ENCODE measurements at regions not wholly inside any gene's neighbourhood (a gene's known extent, or its start where the extent isn't known, plus 50 kb on each side); places are given as distances from the start of the nearest gene placed in this dataset.

GRCh38 chr2:19216676-19217602 is 141.5 kb downstream of the OSR1 start:
- H3K9me3 ChIP-seq (replicated peaks), result no peaks in the 10 kb centered on the region
- TF ChIP-seq CTCF (IDR thresholded peaks at IDR 0.05; ENCODE audit: borderline replicate concordance), result no peak
- H3K36me3 ChIP-seq, result no peaks in the 10 kb centered on the region
- H3K27ac ChIP-seq (replicated peaks), result no peak overlapping the region
- DNase-seq, result no peak
- no peak overlapping the region for H3K4me3 ChIP-seq
- H3K4me1 ChIP-seq, result no peaks in the 10 kb centered on the region
- intact Hi-C loops (cut with micrococcal nuclease), result no loop called here
- no peaks in the 10 kb centered on the region for H3K27me3 ChIP-seq (ENCODE audit: low read depth)

GRCh38 chr2:19216238-19216637 is 142.2 kb downstream of the OSR1 start:
- TF ChIP-seq CTCF (IDR thresholded peaks at IDR 0.05; ENCODE audit: borderline replicate concordance), result no peak
- no peaks in the 10 kb centered on the region for H3K4me1 ChIP-seq
- H3K27ac ChIP-seq (replicated peaks), result no peak overlapping the region
- intact Hi-C loops (cut with micrococcal nuclease), result no loop called here
- no peak overlapping the region for H3K4me3 ChIP-seq
- no peaks in the 10 kb centered on the region for H3K9me3 ChIP-seq (replicated peaks)
- H3K36me3 ChIP-seq, result no peaks in the 10 kb centered on the region
- no peaks in the 10 kb centered on the region for H3K27me3 ChIP-seq (ENCODE audit: low read depth)
- no peak for DNase-seq

- DNase-seq, result no peak
- Histone ChIP-seq H3K36me3 (no peaks in the 10 kb centered on the region), H3K9me3 (replicated peaks) (no peaks in the 10 kb centered on the region), H3K4me3 (no peak overlapping the region), H3K27me3 (ENCODE audit: low read depth) (no peaks in the 10 kb centered on the region), H3K4me1 (no peaks in the 10 kb centered on the region), H3K27ac (replicated peaks) (no peak overlapping the region)
- intact Hi-C loops (cut with micrococcal nuclease), result no loop called here
- TF ChIP-seq CTCF (IDR thresholded peaks at IDR 0.05; ENCODE audit: borderline replicate concordance), result no peak
Measured at GRCh38 chr2:19214682-19215391, 143.6 kb downstream of the OSR1 start.

GRCh38 chr2:19209575-19210341 is 148.7 kb downstream of the OSR1 start:
- Histone ChIP-seq H3K4me1 (peaks cover 5% of the 10 kb centered on the region), H3K27me3 (ENCODE audit: low read depth) (no peaks in the 10 kb centered on the region), H3K4me3 (no peak overlapping the region), H3K36me3 (no peaks in the 10 kb centered on the region), H3K27ac (replicated peaks) (no peak overlapping the region), H3K9me3 (replicated peaks) (no peaks in the 10 kb centered on the region)
- no peak for TF ChIP-seq CTCF (IDR thresholded peaks at IDR 0.05; ENCODE audit: borderline replicate concordance)
- intact Hi-C loops (cut with micrococcal nuclease), result no loop called here
- DNase-seq, result no peak

GRCh38 chr2:19208479-19209199 is 149.8 kb downstream of the OSR1 start:
- intact Hi-C loops (cut with micrococcal nuclease), result no loop called here
- Histone ChIP-seq H3K27ac (replicated peaks) (no peak overlapping the region), H3K27me3 (ENCODE audit: low read depth) (no peaks in the 10 kb centered on the region), H3K4me1 (peaks cover 5% of the 10 kb centered on the region), H3K4me3 (no peak overlapping the region), H3K36me3 (no peaks in the 10 kb centered on the region), H3K9me3 (replicated peaks) (no peaks in the 10 kb centered on the region)
- TF ChIP-seq CTCF (IDR thresholded peaks at IDR 0.05; ENCODE audit: borderline replicate concordance), result no peak
- DNase-seq, result no peak
